CD4-positive, alpha-beta memory T cell (primary cell): ENCODE measurements at regions not wholly inside any gene's neighbourhood (a gene's known extent, or its start where the extent isn't known, plus 50 kb on each side); places are given as distances from the start of the nearest gene placed in this dataset.

Source experiments
- CTCF ChIA-PET: fragments of 350-600 bp; sonication (Branson Sonifier 250); formaldehyde crosslinking; loops from one replicate; lab custom pipeline; 2021; ENCODE audit warnings: inconsistent platforms; ENCODE audit not compliant: partially characterized antibody; lab: Charles Lee
- POLR2A ChIA-PET: fragments of 350-600 bp; sonication (Branson Sonifier 250); formaldehyde crosslinking; loops from one replicate; lab custom pipeline; 2021; ENCODE audit not compliant: partially characterized antibody; lab: Charles Lee
- DNase-seq, 5 donors: peaks; one replicate each; pipeline versions ENCODE4 v3.0.0 to v3.0.0-alpha.2; 2020 to 2022; ENCODE audit warnings: mixed read lengths in 1 of 5
- H3K27ac ChIP-seq: one replicate; pipeline ENCODE4 v1.7.0; 2013; ENCODE audit warnings: low read depth, low read length
- H3K27me3 ChIP-seq: 2 replicates; pipeline ENCODE4 v1.7.0; 2013; ENCODE audit warnings: mild to moderate bottlenecking, low read length, moderate library complexity; ENCODE audit not compliant: insufficient read depth
- H3K36me3 ChIP-seq: 2 replicates; pipeline ENCODE4 v1.7.0; 2013; ENCODE audit warnings: mild to moderate bottlenecking, low read length, moderate library complexity; ENCODE audit not compliant: insufficient read depth
- H3K4me1 ChIP-seq: 2 replicates; pipeline ENCODE4 v1.7.0; 2013; ENCODE audit warnings: mild to moderate bottlenecking, low read length, moderate library complexity; ENCODE audit not compliant: insufficient read depth
- H3K4me3 ChIP-seq, 2 donors: one replicate each; pipeline ENCODE4 v1.7.0; 2013; ENCODE audit warnings: low read length in 2 of 2, mild to moderate bottlenecking in 1 of 2
- H3K9me3 ChIP-seq, 2 donors: one replicate each; pipeline ENCODE4 v1.7.0; 2013; ENCODE audit warnings: low read length in 2 of 2, control low read depth in 1 of 2; ENCODE audit not compliant: control insufficient read depth in 1 of 2
- H3K27ac Mint-ChIP-seq, 7 donors: one replicate each; pipeline ENCODE4 v1.8.0; 2020 to 2021; ENCODE audit warnings: mixed read lengths in 7 of 7, mild to moderate bottlenecking in 6 of 7, inconsistent platforms in 3 of 7, moderate library complexity in 3 of 7
- H3K27me3 Mint-ChIP-seq, 2 donors: one replicate each; pipeline ENCODE4 v1.8.0; 2020 to 2021; ENCODE audit warnings: mixed read lengths in 2 of 2
- H3K36me3 Mint-ChIP-seq, 2 donors: one replicate each; pipeline ENCODE4 v1.8.0; 2020 to 2021; ENCODE audit warnings: mixed read lengths in 2 of 2, inconsistent platforms in 1 of 2, mild to moderate bottlenecking in 1 of 2
- H3K4me1 Mint-ChIP-seq, 4 donors: one replicate each; pipeline ENCODE4 v1.8.0; 2020 to 2021; ENCODE audit warnings: mixed read lengths in 4 of 4, mild to moderate bottlenecking in 1 of 4
- H3K4me3 Mint-ChIP-seq, 8 donors: one replicate each; pipeline ENCODE4 v1.8.0; 2020 to 2021; ENCODE audit warnings: mixed read lengths in 8 of 8, mild to moderate bottlenecking in 7 of 8, moderate library complexity in 6 of 8, inconsistent platforms in 3 of 8
- H3K9me3 Mint-ChIP-seq, 8 donors: one replicate each; pipeline ENCODE4 v1.8.0; 2020 to 2021; ENCODE audit warnings: mixed read lengths in 8 of 8, mild to moderate bottlenecking in 5 of 8, inconsistent platforms in 3 of 8, moderate library complexity in 1 of 8
- intact Hi-C: fragments of 100-400 bp; cut with micrococcal nuclease; formaldehyde crosslinking; loops from one replicate; pipeline ENCODE4 v1.15.1; 2023

DNA sequence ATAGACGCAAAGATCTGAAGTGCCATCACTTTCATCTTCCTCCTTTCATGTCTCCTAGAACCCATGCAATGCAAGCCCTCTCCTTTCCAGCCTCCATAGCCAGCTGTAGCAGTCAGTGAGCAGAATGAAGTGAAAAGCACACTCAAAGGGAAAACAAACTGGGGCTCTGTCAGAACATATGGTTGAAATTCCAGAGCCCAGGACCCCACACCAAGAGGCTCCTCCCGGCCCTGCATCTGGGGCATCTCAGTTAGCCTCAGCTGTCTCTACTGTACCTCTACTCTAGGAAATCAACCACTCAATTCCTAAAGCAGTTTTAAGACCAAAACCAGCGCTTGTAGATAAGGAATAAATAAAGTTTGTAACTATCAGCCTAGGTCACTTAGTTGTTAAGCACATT is 73.8 kb upstream of the P3H2 start:
- DNase-seq = no peak
- Histone ChIP-seq H3K9me3 (no peaks in the 10 kb centered on the region), H3K4me1 (no peaks in the 10 kb centered on the region), H3K27me3 (no peaks in the 10 kb centered on the region), H3K36me3 (no peaks in the 10 kb centered on the region), H3K27ac (no peak overlapping the region), H3K4me3 (no peak overlapping the region)
- intact Hi-C loops = no loop called here
- H3K9me3 Mint-ChIP-seq = no peaks in the 10 kb centered on the region
- POLR2A ChIA-PET = no interaction called here
- CTCF ChIA-PET = no interaction called here
- no peaks in the 10 kb centered on the region for H3K36me3 Mint-ChIP-seq
- H3K4me1 Mint-ChIP-seq = no peaks in the 10 kb centered on the region
- no peak overlapping the region for H3K4me3 Mint-ChIP-seq
- no peak overlapping the region for H3K27ac Mint-ChIP-seq
- peaks cover 2 to 7% of the 10 kb centered on the region in 2 donors for H3K27me3 Mint-ChIP-seq

DNA sequence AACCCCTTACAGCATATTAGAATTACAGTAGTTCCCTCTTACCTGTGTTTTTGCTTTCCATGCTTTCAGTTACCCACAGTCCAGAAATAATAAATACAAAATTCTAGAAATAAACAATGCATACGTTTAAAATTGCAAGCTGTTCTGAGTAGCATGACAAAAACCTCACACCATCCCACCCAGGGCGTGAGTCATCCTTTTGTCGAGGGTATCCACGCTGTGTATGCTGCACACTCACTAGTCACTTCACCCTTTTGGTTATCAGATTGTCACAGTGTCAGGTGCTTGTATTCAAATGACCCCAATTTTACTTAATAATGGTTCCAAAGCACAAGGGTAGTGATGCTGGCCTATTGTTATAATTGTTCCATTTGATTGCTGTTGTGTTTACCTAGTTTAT is 72.5 kb upstream of the P3H2 start:
- no peaks in the 10 kb centered on the region for H3K4me1 ChIP-seq
- CTCF ChIA-PET = no interaction called here
- intact Hi-C loops = no loop called here
- no peak overlapping the region for H3K4me3 ChIP-seq
- no peak overlapping the region for H3K4me3 Mint-ChIP-seq
- H3K4me1 Mint-ChIP-seq = no peaks in the 10 kb centered on the region
- peaks cover 2 to 7% of the 10 kb centered on the region in 2 donors for H3K27me3 Mint-ChIP-seq
- H3K9me3 Mint-ChIP-seq = no peaks in the 10 kb centered on the region
- POLR2A ChIA-PET = no interaction called here
- H3K9me3 ChIP-seq = no peaks in the 10 kb centered on the region
- H3K27ac Mint-ChIP-seq = no peak overlapping the region
- H3K27ac ChIP-seq = no peak overlapping the region
- no peaks in the 10 kb centered on the region for H3K36me3 Mint-ChIP-seq
- H3K27me3 ChIP-seq = no peaks in the 10 kb centered on the region
- H3K36me3 ChIP-seq = no peaks in the 10 kb centered on the region
- no peak for DNase-seq

GRCh38 chr3:190192739-190193138 is 72.0 kb upstream of the P3H2 start:
- POLR2A ChIA-PET = no interaction called here
- peaks cover 2 to 5% of the 10 kb centered on the region in 2 donors for H3K27me3 Mint-ChIP-seq
- Histone ChIP-seq H3K4me1 (no peaks in the 10 kb centered on the region), H3K27me3 (no peaks in the 10 kb centered on the region), H3K9me3 (no peaks in the 10 kb centered on the region), H3K27ac (no peak overlapping the region), H3K36me3 (no peaks in the 10 kb centered on the region), H3K4me3 (no peak overlapping the region)
- CTCF ChIA-PET = no interaction called here
- H3K4me1 Mint-ChIP-seq = no peaks in the 10 kb centered on the region
- no peak for DNase-seq
- H3K4me3 Mint-ChIP-seq = no peak overlapping the region
- no peaks in the 10 kb centered on the region for H3K36me3 Mint-ChIP-seq
- H3K27ac Mint-ChIP-seq = no peak overlapping the region
- no peaks in the 10 kb centered on the region for H3K9me3 Mint-ChIP-seq
- intact Hi-C loops = no loop called here

DNA sequence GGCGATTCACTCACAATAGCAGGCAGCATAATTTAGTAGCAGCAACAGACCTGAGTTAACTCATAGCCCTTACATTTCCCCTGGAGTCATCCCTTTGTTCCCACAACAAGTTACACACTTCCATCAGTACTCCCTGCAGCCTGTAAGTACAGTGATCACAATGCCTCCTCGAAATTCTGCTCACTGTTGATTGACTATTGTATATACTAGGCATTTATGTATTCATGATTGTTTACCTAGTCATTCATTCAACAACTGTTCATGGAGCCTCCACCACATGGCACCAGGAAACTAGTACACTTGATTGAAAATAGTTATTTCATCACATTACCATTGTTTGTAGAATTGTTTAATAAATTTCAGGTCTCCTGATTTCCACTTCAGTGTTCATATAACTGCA is 71.4 kb upstream of the P3H2 start:
- H3K9me3 ChIP-seq = no peaks in the 10 kb centered on the region
- Mint-ChIP-seq H3K4me3 (no peak overlapping the region), H3K9me3 (no peaks in the 10 kb centered on the region), H3K36me3 (no peaks in the 10 kb centered on the region), H3K4me1 (no peaks in the 10 kb centered on the region), H3K27me3 (peaks cover 2% of the 10 kb centered on the region in 2 donors), H3K27ac (no peak overlapping the region)
- no peaks in the 10 kb centered on the region for H3K27me3 ChIP-seq
- H3K4me1 ChIP-seq = no peaks in the 10 kb centered on the region
- intact Hi-C loops = no loop called here
- POLR2A ChIA-PET = no interaction called here
- CTCF ChIA-PET = no interaction called here
- H3K36me3 ChIP-seq = no peaks in the 10 kb centered on the region
- no peak overlapping the region for H3K27ac ChIP-seq
- no peak overlapping the region for H3K4me3 ChIP-seq
- no peak for DNase-seq

DNA sequence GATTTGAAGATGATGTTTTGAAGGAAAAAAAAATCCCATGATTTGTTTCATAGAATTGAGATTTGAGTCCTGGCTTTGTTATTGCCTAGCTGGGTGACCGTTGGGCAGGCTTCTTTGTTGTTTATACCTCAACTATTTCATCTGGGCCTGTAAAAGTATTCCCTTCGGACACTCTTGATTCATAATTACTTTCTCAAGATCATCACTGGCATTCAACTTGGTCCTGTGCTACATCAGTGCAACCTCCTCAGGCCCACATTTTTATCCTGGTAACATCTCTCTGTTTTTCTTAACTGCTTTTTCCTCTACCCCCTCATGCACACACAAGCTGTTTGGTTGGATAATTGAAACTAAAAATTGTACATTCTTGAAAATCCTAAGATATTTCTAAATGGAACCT is 67.5 kb upstream of the P3H2 start:
- intact Hi-C loops = no loop called here
- H3K4me1 Mint-ChIP-seq = no peaks in the 10 kb centered on the region
- Histone ChIP-seq H3K9me3 (no peaks in the 10 kb centered on the region), H3K27me3 (no peaks in the 10 kb centered on the region), H3K4me3 (no peak overlapping the region), H3K36me3 (no peaks in the 10 kb centered on the region), H3K4me1 (no peaks in the 10 kb centered on the region), H3K27ac (no peak overlapping the region)
- no peak for DNase-seq
- no peak overlapping the region for H3K4me3 Mint-ChIP-seq
- no peak overlapping the region for H3K27ac Mint-ChIP-seq
- no peaks in the 10 kb centered on the region for H3K36me3 Mint-ChIP-seq
- POLR2A ChIA-PET = no interaction called here
- peaks cover 0 to 4% (median 0%) of the 10 kb centered on the region in 8 donors for H3K9me3 Mint-ChIP-seq
- CTCF ChIA-PET = no interaction called here
- peaks cover 2% of the 10 kb centered on the region in 2 donors for H3K27me3 Mint-ChIP-seq

- intact Hi-C loops = no loop called here
- Mint-ChIP-seq H3K4me3 (no peak overlapping the region), H3K36me3 (no peaks in the 10 kb centered on the region), H3K4me1 (no peaks in the 10 kb centered on the region), H3K9me3 (peaks cover 0 to 4% (median 0%) of the 10 kb centered on the region in 8 donors), H3K27ac (no peak overlapping the region), H3K27me3 (no peaks in the 10 kb centered on the region)
- CTCF ChIA-PET = no interaction called here
- no peaks in the 10 kb centered on the region for H3K27me3 ChIP-seq
- no peak for DNase-seq
- POLR2A ChIA-PET = no interaction called here
- H3K9me3 ChIP-seq = no peaks in the 10 kb centered on the region
- H3K36me3 ChIP-seq = no peaks in the 10 kb centered on the region
- no peaks in the 10 kb centered on the region for H3K4me1 ChIP-seq
- H3K27ac ChIP-seq = no peak overlapping the region
- no peak overlapping the region for H3K4me3 ChIP-seq
These were observed 62.4 kb upstream of the P3H2 start for GRCh38 chr3:190183121-190183520.

GRCh38 chr3:190182418-190183043 is 61.8 kb upstream of the P3H2 start:
- no peaks in the 10 kb centered on the region for H3K4me1 Mint-ChIP-seq
- DNase-seq = no peak
- no peak overlapping the region for H3K27ac Mint-ChIP-seq
- Histone ChIP-seq H3K9me3 (no peaks in the 10 kb centered on the region), H3K27ac (no peak overlapping the region), H3K4me3 (no peak overlapping the region), H3K4me1 (no peaks in the 10 kb centered on the region), H3K36me3 (no peaks in the 10 kb centered on the region), H3K27me3 (no peaks in the 10 kb centered on the region)
- peaks cover 0 to 4% (median 0%) of the 10 kb centered on the region in 8 donors for H3K9me3 Mint-ChIP-seq
- H3K27me3 Mint-ChIP-seq = no peaks in the 10 kb centered on the region
- ChIA-PET CTCF (interaction anchor here (0.7 kb wide), 1 partner anchor 561 kb away, joined by 3 read pairs; no protein-coding TSS in a partner anchor), POLR2A (no interaction called here)
- H3K4me3 Mint-ChIP-seq = no peak overlapping the region
- no peaks in the 10 kb centered on the region for H3K36me3 Mint-ChIP-seq
- intact Hi-C loops = no loop called here

GRCh38 chr3:190180268-190180667 is 59.6 kb upstream of the P3H2 start:
- Histone ChIP-seq H3K36me3 (no peaks in the 10 kb centered on the region), H3K27me3 (no peaks in the 10 kb centered on the region), H3K9me3 (no peaks in the 10 kb centered on the region), H3K27ac (no peak overlapping the region), H3K4me1 (no peaks in the 10 kb centered on the region), H3K4me3 (no peak overlapping the region)
- ChIA-PET POLR2A (no interaction called here), CTCF (no interaction called here)
- Mint-ChIP-seq H3K36me3 (no peaks in the 10 kb centered on the region), H3K4me1 (peaks cover 0 to 2% (median under 1%) of the 10 kb centered on the region in 4 donors), H3K27ac (no peak overlapping the region), H3K27me3 (peaks cover 0 to 4% of the 10 kb centered on the region in 2 donors), H3K9me3 (peaks cover 0 to 4% (median 0%) of the 10 kb centered on the region in 8 donors), H3K4me3 (no peak overlapping the region)
- intact Hi-C loops = no loop called here
- no peak for DNase-seq
